ENCODE measurements at regions not wholly inside any gene's neighbourhood (a gene's known extent, or its start where the extent isn't known, plus 50 kb on each side); places are given as distances from the start of the nearest gene placed in this dataset.

DNA sequence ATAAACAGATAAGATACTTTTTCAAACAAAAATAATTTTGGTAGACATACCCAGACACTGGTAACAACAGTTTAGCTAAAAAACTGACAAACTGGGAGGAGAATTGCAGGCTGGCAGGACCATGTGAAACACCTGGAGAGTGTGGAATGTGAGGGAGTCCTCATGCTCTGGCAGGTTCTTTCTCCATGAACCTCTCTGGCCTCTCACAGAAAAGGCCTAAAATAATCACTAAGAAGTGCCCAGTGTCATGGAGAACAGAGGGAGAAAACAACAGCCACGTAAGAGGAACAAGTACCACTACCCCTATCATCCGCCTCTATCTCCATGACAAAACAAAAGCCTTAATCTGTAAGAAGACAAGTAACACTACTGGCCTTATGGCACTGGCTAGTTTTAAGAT is 1227.5 kb upstream of the CDH9 start:
- no peak for FAIRE-seq
- DNase-seq (ENCODE audit: low spot score in 2 of 2) = no peak

DNA sequence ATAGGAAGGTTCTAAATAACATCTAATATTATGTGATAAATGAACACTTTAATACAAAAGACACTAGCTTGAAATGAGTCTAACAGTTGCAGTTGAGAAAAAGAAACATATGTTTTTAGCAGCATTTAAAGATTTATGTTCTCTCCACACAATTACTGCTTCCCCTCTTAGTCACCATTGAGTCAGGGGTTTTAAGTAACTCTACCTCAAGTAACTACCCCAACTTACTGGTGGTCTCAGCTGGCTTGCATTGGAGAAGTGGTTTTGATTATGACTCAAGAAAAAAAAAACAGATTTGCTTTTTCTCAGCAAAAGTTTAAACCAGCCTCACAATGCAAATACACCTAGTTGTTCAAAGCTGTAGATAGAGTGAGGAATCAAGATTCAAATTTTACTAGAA is 1216.5 kb upstream of the CDH9 start:
- DNase-seq (ENCODE audit: low spot score in 2 of 2) (no peak), FAIRE-seq (no peak)

DNA sequence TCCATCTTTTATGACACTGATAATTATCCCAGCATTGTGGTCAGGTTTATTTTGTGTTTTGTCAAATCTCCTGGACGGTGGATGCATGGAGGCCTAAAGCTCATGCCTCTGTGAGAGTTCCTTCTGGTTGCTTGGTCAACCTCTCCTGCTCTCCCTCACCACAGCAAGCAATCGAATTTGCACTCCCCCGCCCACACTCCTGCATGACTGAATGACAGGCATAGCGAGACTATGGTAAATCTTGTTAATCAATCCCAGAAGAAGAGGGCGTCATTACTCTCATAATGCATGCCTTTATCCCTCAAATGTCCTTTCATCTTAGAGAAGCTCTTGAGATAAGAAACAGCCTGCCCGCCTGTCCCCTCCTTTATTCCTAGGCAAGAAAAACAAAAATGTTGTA is 1215.0 kb upstream of the CDH9 start:
- DNase-seq (ENCODE audit: low spot score in 2 of 2) (no peak), FAIRE-seq (no peak)

DNA sequence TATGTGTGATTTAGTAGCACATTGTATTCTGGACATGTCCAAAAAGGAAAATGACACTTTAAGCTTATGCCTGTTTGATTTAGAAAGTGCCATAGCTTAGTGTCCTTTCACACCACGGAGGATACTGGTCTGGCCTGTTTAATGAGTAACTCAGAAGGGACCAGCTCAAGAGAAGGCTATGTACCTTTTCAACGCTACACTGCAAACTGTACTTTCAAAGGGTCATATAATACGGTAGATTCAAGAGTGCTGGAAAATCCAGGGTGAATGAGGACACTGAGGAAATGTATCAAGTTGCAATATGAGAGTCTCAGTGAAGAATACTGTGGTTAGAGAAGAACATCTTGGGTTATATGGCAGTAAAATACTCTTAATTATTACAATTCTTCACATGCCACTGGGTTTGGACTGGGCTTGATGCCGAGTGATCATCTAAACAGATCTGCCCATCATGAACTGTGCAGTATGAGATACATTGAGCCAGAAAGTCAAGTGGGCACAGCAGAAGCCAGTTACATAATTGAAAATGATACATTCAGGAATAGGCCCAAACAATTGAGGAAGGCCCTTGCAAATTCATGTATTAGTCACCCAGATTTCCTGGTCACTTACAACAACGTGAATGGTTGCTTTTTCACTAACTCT is 1211.5 kb upstream of the CDH9 start:
- DNase-seq (ENCODE audit: low spot score in 2 of 2) = no peak
- FAIRE-seq = no peak

DNA sequence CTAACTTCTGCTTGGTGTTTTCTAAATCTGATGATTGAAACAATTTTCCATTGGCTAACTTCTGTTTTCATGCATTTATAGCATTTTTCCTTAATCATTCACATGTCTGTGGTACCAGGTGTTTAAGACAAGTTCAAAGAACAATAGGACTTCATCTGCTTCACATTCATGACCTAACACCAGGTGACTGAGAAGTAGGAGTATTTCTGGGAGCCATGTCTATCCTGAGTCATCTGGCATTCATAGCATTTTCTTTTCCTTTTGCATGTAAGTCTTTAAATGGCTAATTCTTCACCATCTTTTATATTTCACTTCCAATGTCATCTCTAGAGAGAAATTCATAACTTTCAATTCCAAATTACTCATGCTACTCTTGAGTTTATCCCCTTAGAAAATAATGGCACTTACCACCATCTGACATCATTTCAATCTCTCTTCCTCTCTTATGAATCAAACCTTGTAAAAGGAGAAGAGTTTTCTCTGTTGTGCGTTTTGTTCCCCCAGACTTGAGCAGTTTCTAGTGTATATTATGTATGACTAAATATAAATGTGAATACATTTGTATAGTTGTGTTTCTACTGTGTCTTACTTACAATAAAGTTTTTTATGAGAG is 1196.1 kb upstream of the CDH9 start:
- no peak for FAIRE-seq
- no peak for DNase-seq (ENCODE audit: low spot score in 2 of 2)

DNA sequence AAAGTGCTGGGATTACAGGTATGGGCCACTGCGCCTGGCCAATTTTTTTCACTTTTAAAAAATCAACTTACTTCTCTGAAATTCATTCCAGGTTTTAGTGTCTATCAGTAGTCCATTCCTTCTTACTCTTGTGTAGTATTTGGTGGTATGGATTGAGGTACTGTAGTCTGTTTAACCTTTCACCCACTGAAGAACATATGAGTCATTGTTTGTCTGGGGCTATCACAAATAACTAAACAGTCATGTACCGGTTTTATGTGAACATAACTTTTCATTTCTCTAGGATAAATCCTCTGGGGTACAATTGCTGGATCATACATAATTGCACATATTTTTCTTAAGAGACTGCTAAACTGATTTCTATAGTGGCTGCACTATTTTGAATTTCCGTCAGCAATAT is 1188.0 kb upstream of the CDH9 start:
- no peak for DNase-seq (ENCODE audit: low spot score in 2 of 2)
- FAIRE-seq = no peak

DNA sequence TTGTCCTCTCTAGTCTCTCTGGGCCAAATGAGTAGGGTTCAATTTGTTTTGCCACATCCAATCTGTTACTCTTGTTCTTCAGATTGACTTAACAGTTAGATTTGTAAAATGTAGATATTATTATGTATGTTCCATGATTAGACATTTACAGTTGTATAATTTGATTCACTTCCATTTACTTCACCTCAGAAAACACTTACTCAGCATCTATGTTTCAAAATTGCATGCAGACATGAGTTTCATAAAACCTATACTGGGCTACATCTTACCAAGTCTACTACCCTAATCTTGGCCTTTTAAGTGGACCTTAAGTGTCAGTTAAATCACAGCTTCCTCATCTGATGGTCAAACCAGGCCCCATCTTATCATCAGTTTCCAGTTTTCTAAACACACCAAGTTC is 1181.2 kb upstream of the CDH9 start:
- DNase-seq (ENCODE audit: low spot score in 2 of 2) = no peak
- FAIRE-seq = no peak

DNA sequence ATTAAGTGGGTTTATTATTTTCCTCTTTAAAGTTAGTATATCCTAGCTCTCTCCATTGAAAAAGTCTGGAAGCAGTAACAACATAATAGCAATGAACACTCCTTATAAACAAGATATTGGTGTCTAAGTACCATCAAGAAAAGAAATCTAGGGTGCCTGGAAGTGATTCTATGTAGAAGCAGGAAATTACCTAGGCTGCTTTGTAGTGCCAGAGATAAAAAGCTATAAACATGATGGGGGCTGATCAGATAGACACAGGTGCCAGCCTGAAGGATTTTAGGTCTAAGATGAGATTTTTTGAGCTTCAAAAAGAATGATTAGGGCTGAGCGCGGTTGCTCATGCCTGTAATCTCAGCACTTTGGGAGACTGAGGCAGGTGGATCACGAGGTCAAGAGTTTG is 1179.3 kb upstream of the CDH9 start:
- FAIRE-seq = no peak
- DNase-seq (ENCODE audit: low spot score in 2 of 2) = no peak

DNA sequence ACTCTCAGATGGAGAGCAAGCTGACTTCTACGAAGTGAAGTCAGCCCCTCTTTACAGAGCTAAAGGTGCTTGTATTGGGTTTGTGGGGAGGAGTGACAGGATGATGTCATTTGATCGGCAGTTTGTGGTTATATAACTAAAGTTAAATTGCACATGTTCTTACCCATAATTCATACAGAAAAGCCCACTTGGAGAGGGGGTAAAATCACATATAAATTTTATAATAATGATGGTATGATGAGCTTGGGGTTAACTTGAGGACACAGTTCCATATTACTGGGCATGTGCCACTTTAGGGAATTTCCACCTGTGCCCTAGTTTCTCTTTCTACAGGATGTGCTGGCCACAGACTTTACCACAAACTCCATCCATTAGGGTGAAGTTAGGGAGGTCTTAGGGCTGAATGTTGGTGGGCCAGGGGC is 1178.6 kb upstream of the CDH9 start:
- no peak for FAIRE-seq
- no peak for DNase-seq (ENCODE audit: low spot score in 2 of 2)

DNA sequence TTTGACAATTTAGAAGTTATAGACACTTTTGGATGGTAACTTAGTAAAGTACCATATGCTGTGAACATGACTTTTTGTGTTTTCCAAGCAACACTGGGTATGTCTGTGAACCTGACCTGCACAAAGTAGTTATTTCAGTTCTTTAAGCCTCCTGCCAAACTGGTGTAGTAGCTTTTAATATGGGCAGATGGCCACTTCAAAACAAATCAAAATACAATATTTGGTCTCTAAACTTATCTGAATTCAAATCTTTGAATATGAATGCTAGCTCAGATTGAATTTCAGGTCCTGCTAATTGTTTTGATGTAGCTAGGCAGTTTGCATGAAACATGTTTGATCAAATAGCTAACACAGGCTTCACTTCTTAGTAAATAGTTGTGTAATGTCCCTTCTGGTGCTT is 1176.7 kb upstream of the CDH9 start:
- FAIRE-seq (no peak), DNase-seq (ENCODE audit: low spot score in 2 of 2) (no peak)

DNA sequence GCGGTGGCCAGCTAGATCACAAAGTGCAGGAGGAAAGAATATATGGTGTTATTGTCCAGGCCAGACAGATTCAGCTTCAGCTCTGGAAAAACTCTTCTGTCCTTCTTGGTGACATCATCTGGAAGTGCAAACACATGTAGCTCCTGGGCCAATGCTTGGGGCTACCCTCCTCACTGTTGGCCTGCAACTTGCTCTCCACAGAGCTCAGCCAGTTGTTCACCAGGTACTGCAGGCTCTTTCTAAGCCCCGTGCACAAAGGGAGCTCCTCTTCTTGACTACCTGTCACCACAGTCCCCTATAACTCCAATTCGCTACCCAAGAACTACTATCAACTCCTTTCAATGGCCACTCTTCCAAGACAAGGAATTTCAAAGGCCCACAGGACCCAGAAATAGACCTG is 1175.9 kb upstream of the CDH9 start:
- FAIRE-seq (no peak), DNase-seq (ENCODE audit: low spot score in 2 of 2) (no peak)

DNA sequence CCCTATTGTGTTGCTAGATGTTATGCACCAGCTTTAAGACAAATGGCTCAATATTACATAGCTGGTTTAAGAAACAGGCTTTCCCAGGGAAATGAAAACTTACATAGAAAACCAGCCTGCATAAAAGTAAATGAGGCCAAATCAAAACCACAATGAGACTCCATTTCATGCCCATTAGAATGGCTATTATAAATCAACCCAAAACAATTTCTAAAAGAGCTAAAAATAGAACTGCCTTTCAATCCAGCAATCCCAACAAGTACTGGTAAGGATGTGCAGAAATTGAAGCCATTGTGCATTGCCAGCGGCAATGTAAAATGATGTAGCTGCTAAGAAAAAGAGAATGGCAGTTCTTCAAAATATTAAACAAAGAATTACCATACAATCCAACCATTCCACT is 1170.0 kb upstream of the CDH9 start:
- no peak for FAIRE-seq
- DNase-seq (ENCODE audit: low spot score in 2 of 2) = no peak

DNA sequence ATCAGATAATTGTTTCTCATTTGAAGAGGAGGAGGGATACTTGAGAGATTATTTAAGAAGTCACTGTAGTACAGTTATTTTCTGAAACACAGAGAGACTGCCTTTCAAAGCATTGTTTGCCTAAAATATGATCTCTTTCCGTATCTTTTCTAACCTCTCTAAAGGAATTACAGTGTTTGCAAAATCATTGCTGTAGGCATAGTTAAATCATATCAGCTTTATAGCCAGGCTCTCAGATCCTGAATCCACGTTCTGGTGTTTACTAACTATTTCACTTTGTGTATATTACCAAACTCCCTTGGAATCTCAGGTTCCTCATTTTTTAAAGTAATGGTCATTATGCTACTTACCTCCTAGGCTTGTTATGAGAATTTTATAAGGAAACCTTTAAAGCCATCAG is 1151.6 kb upstream of the CDH9 start:
- DNase-seq (ENCODE audit: low spot score in 2 of 2) = no peak
- no peak for FAIRE-seq

DNA sequence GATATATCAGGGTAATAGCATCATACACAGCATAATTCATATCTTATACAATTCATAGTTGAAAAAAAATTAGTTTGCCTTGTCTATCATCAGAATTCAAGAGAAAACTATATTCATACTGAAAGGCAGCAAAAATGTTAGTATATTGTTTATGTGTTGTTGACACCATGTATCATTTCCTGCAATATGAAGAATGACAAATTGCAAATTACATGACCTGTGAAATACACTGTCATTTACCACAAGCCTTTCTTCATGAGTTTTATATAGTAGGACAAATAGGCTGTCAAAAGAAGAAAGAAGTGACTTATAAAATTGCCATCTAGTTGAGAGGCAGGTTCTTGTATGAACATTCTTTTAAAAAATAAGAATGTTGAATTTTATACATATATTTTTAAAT is 1136.3 kb upstream of the CDH9 start:
- FAIRE-seq = no peak
- DNase-seq (ENCODE audit: low spot score in 2 of 2) = no peak

DNA sequence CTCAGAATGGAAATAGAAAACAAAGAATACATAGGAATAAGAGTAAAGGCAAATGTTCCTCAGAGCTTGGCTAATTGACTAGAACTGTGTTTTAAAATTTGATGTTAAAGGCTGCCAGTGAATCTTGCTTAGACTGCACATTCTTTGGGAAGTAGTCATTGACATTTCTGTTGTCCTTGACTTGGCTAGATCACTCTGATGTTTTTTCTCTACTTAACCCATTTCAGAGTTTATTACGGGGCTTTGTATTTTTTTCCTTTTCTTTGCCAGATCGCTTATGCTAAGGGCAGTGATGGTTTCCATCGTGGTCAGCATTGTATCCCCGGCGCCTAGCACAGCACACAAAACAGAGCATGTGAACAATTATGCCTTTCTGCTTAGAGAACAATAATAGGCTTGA is 1126.7 kb upstream of the CDH9 start:
- FAIRE-seq (no peak), DNase-seq (ENCODE audit: low spot score in 2 of 2) (no peak)

DNA sequence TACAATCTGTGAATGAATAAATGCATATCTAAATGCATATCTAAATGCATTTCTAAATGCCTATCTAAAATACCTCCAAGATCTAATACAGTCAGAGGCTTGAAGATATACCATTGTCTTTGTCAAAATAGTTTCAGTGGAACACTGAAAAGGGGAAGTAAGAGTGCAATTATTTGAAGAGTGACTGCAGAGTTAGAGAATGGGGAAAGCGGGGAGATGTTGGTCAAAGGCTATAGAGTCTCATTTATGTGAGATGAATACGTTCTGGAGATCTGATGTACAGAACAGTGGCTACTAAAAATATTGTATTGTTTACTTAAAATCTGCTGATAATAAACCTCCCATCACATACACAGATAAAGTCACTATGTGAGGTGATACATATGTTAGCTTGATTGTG is 1126.2 kb upstream of the CDH9 start:
- DNase-seq (ENCODE audit: low spot score in 2 of 2) (no peak), FAIRE-seq (no peak)

DNA sequence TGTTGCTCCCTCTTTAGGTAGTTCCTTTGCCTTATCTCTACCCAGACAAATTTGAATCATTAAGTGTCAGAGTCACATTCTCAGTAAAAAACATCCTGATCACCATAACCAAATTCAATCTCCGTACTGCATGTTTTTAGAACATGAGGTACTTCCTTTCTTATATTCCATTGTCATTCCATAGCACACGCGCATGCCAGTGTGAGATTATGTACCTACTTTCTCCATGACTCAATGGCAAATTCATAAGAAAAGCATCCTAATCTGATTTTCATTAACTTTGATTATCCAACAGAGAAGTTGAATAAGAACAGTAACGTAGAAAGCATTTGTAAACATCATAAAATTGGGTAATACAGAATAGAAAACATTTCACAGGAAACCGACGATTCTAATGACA is 1118.6 kb upstream of the CDH9 start:
- FAIRE-seq (no peak), DNase-seq (ENCODE audit: low spot score in 2 of 2) (no peak)

DNA sequence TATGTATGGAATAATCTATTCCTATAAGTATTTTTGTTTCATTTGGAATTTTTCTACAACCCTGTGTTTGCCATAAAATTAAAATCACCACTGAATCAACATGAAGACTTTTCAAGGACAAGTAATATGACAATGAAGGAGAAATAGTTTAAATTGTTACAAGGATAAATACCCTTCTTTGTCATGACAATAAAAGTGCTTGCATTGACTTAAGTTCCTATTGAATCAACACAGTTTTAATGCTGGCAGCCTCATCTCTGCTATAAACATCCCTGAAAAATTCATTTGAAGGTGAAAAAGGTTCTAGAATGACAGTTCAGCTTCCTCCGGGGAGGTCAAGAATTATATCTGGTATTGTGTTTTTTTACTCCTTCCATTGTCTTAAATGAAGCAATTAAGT is 1105.1 kb upstream of the CDH9 start:
- no peak for DNase-seq (ENCODE audit: low spot score in 2 of 2)

DNA sequence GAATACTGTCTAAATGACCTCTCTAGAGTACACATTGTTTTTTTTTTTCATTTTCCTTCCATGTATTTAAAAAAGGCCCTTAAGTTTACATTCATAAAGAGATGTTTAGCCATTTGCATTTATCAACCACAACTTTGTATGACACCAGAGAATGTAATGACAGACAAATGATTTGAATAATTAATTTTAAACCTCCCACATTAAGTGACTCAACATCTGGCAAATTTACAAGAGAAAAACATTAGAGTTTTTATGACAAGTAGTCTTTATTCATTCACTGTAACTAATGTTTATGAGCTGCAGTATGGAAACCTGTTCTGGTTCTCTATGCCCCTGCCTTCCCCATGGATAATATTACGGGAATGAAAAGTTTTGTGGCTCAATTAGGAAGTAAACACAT is 1093.8 kb upstream of the CDH9 start:
- FAIRE-seq (no peak), DNase-seq (ENCODE audit: low spot score in 2 of 2) (no peak)

More for the DNA sequence above, 1105.1 kb upstream of the CDH9 start:
- FAIRE-seq = no peak

DNA sequence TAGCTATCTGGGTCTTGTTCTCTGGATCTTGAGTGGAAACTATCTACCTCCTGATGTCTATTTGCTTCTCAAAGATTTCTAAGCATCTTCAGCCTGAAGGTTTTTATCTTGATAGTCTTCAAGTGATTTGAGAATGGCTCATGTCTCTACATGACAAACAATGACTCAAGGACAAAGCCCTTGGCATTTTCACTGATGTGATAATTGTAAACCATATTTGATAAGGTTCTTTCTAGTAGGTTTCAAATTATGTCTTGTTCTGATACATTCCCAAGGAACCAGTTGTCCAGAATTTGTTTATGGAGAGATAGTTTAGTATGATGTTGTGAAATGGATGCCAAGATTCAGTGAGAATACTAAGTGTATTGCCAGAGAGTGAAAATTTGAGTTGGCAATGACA is 1079.3 kb upstream of the CDH9 start:
- FAIRE-seq (no peak), DNase-seq (ENCODE audit: low spot score in 2 of 2) (no peak)

DNA sequence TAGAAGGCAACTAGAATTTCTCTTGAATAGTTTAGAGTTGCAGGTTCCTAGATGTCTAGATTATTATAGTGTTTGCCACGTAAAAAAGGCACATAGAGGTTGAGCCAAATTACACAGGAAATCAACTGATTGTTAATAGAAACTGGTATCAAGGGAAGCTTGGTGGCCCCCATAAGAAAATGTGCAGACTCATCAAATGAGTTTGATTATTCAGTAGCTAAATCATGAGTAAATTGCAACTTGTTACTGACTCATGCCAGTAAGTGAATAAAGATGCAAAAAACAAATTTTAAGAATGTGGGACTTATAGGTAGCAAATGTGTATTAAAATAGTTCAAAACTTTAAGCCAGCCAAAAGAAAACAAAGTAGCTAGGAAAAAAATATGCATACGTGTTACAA is 1078.9 kb upstream of the CDH9 start:
- no peak for FAIRE-seq

DNA sequence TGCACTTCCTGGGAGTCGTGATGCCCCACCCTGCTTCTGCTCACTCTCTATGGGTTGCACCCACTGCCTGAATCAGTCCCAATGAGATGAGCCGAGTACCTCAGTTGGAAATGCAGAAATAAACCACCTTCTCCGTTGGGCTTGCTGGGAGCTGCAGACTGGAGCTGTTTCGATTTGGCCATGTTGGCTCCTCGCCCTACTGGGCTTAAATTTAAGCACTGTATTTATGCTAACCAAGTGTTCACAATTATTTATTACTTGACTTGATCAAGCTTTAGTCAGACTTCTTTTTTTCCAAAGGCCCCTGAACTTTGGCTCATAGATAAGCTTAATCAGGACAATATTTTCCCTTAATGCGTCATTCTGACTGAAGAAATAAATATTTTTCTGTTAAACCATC is 1072.4 kb upstream of the CDH9 start:
- FAIRE-seq (no peak), DNase-seq (ENCODE audit: low spot score in 2 of 2) (no peak)

More for the DNA sequence above, 1078.9 kb upstream of the CDH9 start:
- no peak for DNase-seq (ENCODE audit: low spot score in 2 of 2)

DNA sequence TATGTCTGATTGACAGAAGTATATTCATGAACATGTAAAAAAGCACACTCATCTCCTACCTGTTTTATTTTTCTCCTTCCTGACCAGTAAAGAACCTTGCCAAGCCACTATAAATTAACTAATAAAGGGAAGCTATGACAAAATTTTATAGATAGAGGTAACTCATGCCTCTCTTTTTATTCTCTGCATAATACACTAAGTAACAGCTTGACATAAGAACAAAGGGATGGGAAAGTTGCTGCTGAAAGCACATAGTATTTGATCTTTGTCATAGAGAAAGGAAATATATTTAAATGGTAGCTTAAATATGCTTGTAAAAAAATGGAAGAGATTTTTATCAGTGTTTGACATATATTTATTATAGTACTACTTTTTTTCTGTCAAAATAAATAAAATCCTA is 1065.7 kb upstream of the CDH9 start:
- no peak for FAIRE-seq

More for the DNA sequence above, 1065.7 kb upstream of the CDH9 start:
- no peak for DNase-seq (ENCODE audit: low spot score in 2 of 2)

Data from frontal cortex (tissue), 3 donors.